Fibroblast of gingiva (primary cell): ENCODE measurements at regions not wholly inside any gene's neighbourhood (a gene's known extent, or its start where the extent isn't known, plus 50 kb on each side); places are given as distances from the start of the nearest gene placed in this dataset.
A peak's percentile ranks its signal among the peaks of the same experiment; 100 is the strongest.

ENCODE experiments used
- DNase-seq: peaks from one replicate; pipeline ENCODE4 v3.0.0-alpha.2; 2011; ENCODE audit warnings: low read depth

DNA sequence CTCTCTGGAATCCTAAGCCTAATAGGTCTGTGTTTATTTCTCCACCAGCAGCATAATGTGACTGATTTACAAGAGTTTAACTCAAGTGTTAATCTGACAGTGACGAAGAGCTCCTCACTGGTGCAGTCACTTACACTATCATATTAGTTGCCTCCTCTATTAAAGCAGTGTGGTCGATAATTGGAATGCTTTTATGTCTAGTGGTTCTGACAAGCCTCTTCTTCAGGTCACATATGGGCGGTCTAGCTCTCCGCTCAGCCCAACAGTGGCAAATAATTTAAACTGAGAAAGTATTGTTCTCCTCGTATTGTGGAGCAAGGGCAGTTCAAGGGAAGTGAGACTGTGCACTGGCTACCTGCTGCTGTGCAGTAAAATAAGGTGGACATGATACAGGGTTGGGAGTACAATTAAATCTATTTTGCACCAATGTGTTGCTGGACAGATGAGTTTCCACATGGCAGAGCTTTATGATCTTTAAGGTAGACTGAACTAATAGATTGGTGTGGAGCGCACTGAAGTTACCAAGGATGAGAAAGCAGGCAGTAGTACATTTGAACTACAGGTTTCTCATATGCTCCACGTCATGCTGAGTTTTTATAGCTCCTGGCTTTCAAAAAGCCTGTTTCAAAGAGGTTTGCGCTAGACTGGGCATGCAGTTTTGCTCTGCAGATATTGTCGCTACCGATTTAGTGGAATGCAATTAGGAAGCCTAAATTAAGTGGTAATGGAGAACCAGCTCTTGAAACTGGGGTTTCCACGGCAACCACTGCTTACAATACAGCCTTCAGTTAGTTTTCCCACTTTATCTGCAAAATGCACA lies 151.7 kb upstream of the POU3F3 start:
- no peak for DNase-seq

DNA sequence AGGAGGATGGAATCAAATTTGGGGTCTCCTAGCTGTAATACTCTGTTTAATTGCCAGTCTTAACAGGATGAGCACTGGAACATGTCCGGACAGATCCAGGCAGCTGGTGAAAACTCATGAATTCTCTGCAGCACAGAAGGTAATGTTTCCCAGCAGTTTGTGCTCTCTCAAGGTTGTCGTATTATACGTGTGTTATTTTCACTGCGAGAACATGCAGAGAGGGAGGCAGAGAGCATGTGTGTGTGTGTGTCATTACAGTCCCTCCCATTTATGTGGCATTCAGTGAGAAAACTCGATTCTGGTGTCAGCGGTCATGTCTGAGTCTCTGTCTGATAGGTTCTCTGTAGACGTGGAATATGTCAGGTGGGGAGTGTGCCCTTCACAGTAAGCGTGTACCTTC lies 150.2 kb upstream of the POU3F3 start:
- DNase-seq, result no peak

DNA sequence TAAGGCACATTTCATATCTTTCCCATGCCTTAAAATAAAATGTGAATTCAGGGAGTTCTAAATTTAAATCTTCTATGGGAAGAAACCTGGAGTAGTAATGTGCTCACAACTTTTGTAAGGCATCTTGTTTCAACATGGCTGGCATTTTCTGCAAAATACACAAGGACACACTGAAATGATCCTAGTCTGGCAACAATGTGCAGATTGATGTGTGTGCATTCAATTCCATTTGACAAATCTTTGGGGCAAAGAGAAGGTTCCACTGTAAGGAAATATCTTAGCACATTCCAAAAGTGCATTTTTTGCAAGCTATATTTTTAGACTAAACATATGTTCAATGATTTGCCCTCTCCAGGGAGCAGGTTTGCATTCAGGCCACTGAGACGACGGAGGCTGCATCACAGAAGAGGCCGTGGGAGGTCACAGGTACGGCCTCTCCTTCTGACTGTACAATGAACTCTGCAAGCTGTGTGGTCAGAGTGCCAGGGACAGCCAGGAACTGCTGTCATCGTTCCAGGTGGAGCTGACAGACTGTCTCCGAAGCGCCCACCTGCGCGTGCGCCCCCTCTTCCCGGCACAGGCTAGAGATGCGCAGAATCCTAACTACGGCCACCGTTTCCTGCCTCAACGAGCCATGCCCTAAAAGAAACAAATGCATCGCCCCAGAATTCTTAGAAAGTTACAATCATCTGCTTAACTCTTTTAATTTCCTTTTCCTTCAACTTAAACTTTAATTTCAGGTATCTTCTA lies 149.2 kb upstream of the POU3F3 start:
- no peak for DNase-seq

DNA sequence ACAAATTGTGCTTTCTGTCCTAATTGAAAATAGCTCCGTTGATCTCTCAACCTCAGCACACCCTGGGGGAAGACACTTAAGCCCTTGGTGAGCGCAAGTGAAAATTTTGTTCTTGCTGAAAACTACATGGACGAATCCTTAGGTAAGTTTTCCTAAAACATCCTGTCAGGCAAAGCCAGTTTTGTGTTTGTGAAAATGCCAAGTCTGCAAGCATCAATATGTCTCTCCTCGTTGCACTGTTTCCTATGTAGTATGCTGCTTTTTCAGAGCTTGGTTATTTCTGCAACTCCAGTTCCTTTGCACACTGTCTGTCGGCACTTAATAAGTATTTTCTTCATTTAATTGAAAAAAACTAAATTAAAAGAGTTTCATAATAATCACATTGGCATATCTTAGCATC lies 146.9 kb upstream of the POU3F3 start:
- no peak for DNase-seq

DNA sequence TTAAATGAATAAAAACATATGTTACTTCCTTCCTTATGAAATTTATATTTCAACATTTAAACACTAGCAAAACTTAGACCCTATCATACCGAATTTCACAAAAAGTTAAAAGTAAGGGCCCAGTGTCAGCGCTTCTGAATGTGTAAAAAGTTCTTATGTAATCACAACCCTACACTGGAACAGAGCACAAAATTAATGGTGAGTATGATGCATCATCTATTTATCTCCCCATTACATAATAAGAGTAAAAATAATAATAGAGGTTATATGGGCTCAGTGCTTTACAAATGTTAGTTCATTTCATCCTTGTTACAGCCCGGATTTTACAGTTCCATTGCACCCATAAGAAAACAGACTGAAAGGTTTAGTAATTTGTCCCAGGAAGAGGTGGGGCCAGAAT lies 144.9 kb upstream of the POU3F3 start:
- no peak for DNase-seq

DNA sequence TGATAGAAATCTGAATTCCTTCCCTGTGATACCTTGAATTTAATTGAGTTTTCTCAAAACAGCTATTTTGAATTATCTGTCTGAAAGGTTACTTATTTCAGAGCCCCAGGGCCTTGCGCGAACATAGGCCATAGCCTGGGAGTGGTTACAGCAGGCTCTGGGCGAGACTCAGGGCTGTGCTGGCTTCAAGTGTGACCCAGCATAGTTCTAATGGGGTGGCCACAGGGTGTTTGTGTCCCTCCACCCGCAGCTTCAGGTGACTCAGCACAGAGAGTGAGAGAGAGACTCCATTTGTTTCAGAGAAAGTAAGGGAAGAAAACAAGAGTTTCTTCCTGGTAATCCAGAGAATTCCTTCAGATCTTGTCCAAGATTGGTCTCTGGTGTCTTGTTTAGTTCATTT lies 137.9 kb upstream of the POU3F3 start:
- no peak for DNase-seq

DNA sequence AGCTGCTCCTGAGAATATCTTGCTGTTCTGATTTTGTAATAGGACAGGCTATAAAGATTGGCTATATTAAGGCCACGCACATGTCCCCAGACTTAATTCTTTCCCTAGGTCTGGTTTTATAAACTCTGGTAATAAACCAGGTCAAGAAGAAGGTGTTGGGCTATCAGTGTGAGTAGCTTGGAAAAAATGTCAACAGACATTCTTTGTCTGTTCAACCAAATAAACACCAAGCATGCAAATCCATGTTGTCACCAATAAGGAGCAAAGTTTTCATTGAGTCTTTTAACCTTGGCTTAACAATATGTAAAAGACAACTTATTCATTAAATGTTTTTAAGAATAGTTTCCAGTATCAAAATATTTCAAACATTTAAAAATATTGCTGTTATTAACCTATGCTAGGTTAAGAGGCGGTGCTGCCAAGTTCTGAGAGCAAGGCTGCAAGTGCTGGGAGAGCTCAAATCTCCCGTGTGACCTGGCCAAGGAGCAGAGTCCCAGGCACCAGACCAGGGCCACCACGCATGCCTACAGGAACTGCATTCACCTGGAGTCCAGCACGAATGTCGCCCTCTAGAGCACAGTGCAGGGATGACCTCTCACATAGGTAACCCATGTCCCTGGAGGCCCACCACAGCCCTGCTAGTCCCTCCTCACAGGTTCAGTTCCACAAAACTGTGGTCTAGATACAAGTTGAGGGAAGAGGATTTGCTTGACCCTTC lies 120.5 kb upstream of the POU3F3 start:
- no peak for DNase-seq

DNA sequence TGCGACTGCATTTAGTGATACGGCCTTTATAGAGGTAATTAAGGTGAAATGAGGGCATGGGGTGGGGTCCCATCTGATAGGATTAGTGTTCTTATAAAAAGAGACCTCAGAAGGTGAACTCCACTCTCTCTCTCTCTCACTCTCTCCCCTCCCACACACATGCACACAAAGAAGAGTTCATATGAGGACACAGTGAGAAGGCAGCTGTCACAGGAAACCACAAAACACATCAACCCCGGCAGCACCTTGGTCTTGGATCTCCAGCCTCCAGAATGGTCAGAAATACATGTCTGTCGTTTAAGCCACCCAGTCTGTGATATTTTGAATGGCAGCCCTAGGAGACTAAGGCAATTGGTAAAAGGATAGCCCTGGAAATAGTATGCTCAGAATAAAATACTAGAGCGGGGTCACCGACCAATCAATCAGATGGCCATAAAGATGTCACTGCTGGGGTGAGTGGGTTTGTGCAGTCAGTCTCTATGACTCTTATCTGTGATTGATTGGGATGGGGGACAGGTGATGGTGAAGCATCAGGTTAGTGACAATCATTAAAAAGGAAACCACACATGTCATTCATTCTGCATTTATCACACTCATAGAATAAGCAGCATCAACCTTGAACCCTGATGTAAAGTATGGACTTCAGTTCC lies 118.9 kb upstream of the POU3F3 start:
- DNase-seq, result no peak

DNA sequence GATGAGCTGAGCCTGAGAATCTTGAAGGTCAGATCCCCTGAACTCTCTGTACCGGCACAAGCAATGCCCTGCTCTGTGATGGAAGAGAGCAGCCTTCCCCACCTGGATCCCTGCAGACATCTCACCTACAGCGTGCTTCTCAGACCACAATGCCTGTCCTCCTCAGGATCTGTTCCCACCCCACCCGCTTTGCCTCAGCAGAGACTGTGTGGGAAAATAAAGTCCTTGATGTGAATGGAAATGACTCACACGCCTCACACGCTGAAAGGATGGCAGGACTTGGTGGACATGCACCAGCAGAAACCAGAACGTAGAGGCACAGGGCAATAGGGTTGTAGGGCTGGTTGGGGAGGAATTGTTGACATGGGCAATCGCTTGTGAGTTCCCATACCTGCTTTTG lies 117.9 kb upstream of the POU3F3 start:
- no peak for DNase-seq

DNA sequence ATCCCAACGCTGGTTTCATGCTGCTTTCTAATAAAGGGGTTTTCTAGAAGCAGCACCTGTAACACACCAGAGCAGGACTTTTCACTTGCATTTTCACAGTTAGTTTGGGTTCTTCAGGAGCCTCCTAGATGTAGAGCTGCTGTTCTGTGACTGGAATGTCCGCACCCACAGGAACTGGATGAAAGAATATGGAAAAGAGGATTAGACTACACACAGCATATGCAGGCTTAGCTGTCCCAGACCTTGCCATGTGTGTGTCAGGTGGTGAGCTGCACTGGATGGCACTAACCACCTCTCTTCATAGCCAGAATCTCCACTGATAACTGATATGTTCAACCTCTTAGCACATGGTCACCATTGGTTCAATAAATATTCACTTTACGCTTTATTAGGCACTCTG lies 112.1 kb upstream of the POU3F3 start:
- DNase-seq, result no peak

DNA sequence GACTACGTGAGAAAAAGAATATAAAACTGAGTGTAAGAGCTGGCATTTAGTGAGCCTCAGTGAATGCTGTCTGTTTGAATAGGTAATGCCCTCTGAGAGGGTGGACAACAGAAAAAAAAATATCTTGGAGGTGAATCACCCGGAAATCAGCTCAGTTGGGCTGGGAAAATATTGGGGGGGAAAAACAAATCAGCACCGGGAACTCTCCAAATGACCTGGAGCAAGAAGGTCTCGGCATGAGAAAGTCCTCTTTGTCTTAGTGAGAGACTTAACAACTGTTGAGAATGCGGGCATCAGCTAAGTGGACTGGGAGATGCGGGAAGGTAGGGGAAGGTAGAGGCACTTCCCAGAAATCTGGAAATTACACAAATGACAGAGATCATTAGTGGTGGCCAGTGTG lies 109.4 kb upstream of the POU3F3 start:
- no peak for DNase-seq

DNA sequence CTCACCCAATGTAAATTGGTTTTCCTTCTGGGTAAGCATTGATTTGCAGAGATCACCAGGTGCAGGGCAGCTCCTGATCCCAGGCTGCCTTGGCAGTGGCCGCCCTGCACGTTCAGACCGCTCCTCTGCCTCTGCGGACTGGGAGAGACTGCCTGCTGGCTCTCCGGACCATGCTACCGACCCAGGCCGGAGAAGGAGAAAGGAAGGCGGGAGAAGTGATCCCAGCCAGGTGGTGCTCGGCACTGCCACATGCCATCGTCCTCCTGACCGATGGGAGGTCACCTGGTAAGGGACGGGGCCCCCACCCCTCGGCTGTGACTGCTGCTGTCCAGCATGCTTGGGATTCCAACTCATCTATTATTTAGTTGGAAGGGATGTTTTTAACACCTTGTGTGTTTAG lies 108.1 kb upstream of the POU3F3 start:
- DNase-seq, result no peak

DNA sequence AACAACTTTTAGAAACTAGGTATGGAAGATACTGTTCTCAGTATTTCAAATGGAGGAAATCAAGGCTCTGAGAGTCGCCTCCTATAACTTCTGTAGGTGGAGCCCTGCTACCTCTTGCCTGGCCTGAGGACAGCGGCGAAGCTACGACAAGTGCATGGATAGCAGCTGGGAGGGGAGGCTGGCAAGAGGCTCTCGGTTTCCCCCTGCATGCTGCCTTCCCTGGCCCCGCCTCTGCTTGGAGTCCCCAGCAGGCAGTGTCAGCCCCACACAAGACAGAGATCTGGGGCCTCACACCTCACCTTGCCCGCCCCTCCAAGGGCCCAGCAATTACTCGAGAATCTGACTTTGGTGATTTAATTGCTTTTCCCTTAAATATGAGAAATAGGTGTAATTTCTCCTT lies 107.6 kb upstream of the POU3F3 start:
- DNase-seq, result no peak

DNA sequence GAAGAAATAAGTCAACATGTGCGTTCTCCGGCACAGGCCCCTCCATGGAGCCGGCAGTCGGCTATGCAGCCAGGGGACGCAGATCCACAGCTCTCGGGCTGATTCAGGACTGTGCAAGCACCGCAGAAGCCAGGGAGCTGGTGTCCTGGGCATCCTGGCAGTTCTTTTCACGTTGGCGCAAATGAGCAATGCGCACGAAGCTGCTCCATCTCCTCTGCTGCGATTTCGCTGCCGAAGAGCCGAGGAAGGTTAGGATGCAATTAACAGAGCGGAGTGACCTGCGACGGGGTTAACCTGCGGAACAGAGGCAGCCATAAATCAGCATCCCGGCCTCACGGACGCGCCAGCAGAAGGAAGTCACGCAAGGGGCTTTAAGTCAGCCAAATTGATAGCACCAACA lies 107.1 kb upstream of the POU3F3 start:
- no peak for DNase-seq

DNA sequence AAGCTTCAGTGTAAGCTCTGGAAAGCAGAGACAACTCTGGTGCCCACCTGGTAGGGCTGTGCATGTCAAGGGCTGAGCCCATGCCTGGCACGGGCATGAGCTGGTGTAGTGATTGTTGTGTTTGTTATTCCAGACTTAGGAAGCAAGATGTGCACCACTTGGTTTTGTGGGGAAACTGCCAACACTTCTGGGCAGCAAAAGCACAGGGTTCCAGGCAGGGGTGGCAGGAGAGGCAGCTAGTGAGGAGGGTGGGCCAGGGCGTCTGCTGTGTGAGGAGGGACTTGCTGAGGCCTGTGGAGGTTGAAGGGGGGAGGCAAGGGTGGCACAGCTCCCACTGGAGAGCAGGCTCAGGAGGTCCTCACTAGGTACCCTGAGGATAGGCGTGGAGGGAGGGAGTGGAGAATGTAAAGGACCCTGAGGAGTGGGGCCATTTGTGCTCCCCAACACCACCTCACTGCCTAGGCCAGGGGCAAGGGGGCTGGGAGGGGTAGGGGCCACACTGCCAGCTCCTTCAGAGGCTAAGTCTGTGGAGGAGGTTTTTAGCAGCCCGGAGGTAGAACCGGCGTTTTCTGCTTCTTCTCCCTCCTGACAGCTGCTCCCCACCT lies 104.0 kb upstream of the POU3F3 start:
- no peak for DNase-seq

DNA sequence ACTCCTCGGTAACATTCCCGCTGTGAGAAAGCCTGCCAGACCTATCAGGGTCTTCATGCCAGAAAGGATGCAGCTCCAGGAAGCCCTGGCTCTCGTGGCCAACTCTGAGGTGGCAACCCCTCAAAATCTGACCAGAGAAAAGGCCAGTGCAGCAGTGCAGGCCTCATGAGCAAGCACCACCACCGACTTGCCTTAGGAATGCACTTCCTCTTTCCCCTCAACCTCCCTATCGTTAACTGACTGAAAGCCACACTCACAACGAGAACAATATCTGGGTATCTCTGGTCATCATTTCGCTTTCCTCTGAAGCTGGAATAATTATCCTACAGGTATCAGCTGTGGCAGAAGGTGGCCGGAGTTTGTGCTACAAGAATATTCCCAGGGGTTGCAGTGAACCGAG lies 101.4 kb upstream of the POU3F3 start:
- DNase-seq, result no peak

DNA sequence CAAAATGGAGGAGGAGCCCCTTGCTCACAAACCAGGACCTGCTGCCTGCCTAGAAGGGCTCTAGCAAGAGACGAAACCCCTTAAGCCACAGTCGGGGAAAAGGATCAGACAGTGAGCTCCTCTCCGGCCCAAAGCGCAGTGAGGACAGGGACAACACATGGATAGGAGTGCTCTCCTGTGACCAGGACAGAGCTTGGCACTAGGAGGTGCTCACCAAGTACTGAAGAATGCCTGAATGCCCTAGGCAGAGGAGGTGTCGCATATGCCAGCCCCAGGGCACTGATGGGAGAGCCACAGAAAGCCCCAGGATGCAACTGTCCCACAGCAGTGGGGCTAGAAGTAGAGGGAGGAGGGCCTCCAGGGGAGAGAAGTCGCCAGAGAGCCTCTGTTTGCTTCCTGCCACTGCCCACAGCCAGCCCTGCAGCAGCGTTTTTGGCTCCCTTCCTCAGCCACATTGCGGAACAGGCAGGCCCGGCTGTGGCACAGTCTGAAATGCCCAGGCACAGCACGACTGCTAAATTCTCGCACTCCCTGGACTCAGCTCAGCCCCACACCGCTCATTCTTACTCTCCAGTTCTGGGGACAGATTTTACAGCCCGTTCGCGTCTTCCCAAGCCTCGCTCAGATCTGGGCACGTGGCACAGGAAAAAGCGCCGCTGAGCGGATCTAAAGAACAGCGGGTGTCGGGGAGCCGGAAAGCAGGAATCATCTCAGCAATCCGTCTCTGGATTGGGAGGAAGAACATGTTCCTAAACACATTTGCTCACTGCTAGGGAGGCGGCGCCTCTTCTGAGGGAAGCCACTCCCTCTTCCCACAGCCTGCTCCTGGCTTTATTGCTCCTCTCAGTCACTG lies 98.7 kb upstream of the POU3F3 start:
- DNase-seq, result peak; percentile 64

DNA sequence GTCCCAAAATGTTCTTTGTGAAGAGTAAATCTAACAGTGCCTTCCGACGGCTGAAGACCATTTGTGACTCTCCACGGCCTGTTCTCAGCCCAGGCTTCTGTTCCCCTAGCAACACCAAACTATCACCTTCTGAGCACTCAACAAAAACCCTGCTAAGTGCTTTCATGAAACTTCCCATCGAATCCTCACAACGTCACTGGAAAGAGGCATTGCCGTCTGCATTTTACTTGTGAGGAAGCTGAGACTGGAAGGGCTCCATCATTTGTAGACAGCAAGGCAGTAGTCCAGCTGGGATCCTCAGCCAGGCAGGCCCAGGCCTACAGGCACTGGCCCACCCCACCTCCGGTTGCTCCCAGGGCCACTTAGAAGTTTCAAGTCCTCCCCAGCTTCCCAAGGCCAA lies 97.8 kb upstream of the POU3F3 start:
- no peak for DNase-seq

DNA sequence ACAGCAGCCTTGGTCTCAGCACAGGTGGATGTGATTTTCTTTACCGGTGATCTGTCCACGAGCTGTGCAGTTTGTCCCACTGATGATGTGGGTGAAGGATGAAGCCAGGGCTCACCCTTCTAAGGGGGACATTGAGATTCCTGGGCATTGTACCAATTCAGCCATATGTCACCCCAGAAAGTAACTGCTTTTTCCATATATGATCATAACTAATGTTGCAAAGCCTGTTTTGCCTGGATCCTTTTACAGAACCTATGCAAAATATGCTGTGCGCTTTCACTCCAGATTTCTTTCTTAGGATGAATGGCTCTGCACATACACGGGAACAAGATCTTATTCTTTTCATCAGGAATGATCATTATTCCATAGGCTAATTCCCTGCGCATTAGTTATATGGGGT lies 96.9 kb upstream of the POU3F3 start:
- DNase-seq, result no peak

DNA sequence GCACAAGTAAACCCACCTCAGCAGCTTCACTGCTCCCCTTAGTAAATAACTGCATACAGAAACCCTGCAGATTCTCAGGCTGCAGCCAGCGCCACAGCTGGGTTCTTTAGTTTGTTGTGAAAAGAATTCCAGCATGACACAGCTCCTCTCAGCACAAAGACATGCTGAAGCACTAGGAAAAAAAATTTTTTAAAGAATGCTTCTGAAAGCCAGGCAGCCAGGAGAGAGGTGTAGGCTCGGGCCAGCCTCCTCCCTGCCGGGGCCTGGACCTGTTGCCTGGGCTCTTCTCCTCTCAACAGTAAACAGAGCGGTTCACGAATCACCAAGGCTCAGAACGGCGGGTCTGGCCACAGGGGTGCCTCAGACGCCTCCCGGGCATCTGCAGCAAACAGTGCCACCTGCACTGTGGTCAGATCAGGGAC lies 95.7 kb upstream of the POU3F3 start:
- DNase-seq, result peak; percentile 47

DNA sequence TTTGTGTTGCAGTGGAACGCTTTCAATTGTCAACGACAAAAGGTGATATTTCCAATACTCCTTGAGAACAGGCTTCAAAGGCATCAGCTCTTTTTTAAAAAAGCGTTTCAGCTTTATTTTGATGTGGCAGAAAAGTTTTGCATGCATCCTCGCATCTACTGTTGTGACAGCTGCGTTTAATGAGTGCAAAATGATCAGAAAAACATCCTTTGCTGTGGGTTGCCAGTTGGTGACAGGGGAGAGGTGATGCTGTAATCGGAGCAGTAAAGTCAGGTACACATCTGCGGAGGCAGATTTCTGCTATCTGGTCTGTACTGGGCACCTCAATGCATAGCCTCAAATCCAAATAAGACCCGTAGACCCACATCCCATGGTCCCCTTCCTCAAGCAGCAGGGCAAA lies 91.9 kb upstream of the POU3F3 start:
- no peak for DNase-seq
